AG09319 (cell line): ENCODE measurements at regions not wholly inside any gene's neighbourhood (a gene's known extent, or its start where the extent isn't known, plus 50 kb on each side); places are given as distances from the start of the nearest gene placed in this dataset.

ENCODE experiments used
- DNase-seq: peaks from one replicate; pipeline ENCODE4 v3.0.0-alpha.2; 2010; ENCODE audit warnings: low read depth; ENCODE audit errors: extremely low read depth
- TF ChIP-seq, protein P1 (sequence below): IDR thresholded peaks from 2 replicates; pipeline ENCODE4 v1.5.1; 2011; ENCODE audit warnings: low read depth, mild to moderate bottlenecking, inconsistent platforms, low read length, moderate library complexity

DNA sequence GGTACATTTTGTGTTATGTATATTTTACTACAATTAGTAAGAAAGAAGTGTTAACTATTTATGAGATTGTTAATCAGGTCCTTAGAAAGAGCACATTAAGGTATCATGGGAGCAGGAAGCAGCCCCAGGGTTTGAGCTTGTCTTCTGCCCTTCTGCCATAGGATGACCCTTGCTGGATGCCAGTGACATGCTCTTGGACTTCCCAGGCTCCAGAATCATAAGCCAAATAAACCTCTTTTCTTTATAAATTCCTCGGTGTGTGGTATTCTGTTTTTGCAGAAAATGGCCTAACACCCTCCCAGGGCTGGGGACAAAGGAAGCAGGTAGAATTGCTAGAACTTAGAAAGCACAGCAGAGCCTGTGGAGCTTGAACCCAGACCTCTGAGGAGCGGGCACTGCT is 164.7 kb downstream of the VRK1 start:
- DNase-seq: no peak
- TF ChIP-seq, protein P1, sequence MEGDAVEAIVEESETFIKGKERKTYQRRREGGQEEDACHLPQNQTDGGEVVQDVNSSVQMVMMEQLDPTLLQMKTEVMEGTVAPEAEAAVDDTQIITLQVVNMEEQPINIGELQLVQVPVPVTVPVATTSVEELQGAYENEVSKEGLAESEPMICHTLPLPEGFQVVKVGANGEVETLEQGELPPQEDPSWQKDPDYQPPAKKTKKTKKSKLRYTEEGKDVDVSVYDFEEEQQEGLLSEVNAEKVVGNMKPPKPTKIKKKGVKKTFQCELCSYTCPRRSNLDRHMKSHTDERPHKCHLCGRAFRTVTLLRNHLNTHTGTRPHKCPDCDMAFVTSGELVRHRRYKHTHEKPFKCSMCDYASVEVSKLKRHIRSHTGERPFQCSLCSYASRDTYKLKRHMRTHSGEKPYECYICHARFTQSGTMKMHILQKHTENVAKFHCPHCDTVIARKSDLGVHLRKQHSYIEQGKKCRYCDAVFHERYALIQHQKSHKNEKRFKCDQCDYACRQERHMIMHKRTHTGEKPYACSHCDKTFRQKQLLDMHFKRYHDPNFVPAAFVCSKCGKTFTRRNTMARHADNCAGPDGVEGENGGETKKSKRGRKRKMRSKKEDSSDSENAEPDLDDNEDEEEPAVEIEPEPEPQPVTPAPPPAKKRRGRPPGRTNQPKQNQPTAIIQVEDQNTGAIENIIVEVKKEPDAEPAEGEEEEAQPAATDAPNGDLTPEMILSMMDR: no peak

DNA sequence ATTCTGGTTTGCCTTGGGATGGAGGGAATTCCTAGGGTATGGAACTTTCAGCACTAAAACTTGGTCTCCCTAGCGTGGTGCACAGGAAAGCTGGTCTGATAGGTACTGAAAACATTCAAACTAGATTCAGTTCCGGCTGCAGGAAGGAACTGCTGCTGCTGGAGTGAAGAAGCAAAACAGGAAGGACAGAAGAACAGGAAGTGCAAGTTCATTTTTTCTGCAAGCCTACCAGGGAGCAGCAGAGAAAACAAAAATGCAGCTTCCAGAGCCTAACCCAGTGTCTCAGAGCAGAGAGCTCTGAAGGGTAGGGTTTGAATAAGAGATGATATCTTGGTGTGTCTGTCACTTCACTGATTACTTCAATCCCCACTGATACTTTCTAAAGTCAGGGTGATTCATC is 165.2 kb downstream of the VRK1 start:
- TF ChIP-seq, protein P1: no peak
- no peak for DNase-seq

- no peak for DNase-seq
- TF ChIP-seq, protein P1: no peak
Measured at GRCh38 chr14:96964726-96965415, 167.7 kb downstream of the VRK1 start.

DNA sequence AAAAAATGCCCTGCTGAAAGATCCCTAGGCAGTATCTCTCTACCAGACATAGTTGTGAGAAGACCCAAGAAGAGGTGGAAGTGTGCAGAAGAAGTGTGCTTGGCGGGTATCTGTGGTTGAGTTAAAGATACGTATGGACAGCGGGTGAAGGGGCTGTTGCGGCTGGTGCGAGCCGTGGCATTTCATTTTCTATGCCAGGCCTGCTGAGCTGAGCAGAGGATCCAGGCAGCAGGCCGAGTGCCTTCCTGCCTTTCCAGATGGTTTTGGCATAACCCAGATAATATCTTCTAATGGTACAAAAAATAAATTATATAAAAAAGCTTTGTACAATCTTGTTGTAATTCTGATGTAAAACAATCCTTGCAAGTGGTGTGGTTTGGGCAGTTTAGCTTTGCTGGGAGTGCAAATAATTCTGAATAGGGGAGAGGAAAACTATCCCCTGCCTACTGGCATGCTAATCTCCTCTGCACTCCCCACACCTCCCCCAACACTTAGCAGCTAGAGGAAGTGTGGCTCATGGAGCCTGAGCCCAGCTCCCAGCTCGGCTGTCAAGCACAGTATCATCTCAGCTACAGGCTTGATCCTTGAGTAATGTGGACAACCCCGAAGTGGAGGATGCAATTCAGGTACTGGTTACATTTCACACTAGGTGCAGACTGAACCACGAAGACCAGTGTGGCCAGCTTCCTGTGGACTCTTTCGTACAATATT is 168.9 kb downstream of the VRK1 start:
- no peak for DNase-seq
- TF ChIP-seq, protein P1: no peak

- TF ChIP-seq, protein P1: no peak
- DNase-seq: no peak
Measured at GRCh38 chr14:96975116-96975515, 177.9 kb downstream of the VRK1 start.

- DNase-seq: no peak
- TF ChIP-seq, protein P1: no peak
Measured at GRCh38 chr14:96978525-96979272, 181.5 kb downstream of the VRK1 start.

DNA sequence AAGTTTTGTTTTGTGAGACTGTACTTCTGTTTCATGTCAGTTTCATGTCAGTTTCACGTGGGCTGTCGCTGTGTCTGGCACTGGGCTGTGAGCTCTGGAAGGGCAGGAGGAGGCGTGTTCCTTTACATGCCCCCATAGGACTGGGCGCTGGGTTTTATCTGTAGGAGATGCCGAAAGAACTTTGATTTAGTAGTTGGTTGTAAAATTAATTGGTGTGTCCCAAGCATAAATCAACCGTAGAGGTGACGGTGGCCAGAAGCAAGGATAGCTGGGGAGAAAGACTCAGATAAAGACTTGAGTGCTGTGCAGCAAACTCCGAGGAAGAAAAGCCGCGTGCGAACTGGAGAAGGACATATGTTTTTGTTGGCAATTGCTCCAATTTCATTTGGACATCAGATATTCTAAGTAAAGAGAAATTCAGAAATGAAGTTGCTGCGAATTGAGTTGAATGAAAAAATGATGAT is 182.5 kb downstream of the VRK1 start:
- TF ChIP-seq, protein P1: no peak

More for the DNA sequence above, 182.5 kb downstream of the VRK1 start:
- DNase-seq: no peak
